ENCODE measurements at regions not wholly inside any gene's neighbourhood (a gene's known extent, or its start where the extent isn't known, plus 50 kb on each side); places are given as distances from the start of the nearest gene placed in this dataset.
"Not testable (repeated sequence)": the region's sequence is repeated elsewhere in the genome, so short reads cannot be mapped to it uniquely, and the experiment has no call there.

DNA sequence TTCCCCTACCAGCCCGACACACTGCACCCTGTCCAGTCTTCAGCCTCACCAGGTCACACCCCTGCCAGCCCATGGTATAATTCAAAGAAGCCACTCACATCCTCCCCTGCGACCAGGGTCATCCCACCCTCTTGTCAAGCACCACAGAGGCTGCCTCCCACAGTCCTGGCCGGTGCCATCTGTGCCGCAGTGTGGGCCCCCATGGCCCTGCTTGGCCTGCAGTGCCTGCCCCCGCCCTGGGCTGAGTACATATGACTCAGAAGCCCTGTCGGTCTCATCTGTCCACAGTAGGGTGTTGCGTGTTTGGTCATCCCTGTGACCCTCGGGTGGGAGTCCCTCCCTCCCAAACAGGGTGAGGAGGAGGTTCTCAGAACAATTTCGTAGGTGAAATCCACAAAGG is 190.8 kb upstream of the AJAP1 start:
- no peak for DNase-seq

- no peak for DNase-seq
These were observed 189.9 kb upstream of the AJAP1 start for GRCh38 chr1:4464478-4464877.

DNA sequence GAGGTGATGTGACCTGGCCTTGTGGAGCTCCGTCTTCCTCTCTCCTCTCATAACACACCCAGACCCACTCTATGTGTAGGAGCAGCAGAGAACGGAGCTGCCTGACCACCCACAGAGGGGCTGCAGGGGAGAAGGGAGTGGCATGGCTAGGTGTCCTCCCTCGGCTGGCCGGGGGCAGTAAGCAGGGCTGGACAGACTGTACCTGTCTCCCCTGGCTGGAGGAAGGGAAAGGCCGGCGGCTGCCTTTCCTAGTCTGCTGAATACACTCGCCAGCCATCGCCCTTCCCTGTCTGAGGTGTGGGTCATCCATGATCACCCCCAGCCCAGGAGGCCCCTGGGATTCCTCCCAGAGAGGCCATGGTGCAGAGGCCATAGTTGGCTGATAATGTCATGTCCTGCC is 187.2 kb upstream of the AJAP1 start:
- no peak for DNase-seq

DNA sequence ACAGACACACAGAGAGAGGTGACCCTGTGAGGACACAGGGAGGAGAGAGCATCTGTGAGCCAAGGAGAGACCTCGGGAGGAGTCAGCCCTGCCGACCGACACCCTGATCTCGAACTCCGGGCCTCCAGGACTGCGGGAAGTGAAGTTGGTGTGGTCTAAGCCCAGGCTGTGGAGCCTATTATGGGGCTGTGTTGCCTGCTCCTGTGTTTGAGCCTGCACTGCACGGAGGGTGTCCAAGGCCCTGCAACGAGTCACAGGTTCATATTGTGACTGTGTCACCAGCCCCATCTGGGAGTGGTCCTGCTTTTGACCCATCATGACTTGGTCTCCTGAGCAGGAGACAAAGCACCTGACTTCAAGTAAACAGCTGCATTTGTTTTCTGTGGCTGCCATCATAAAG is 186.0 kb upstream of the AJAP1 start:
- DNase-seq = no peak

DNA sequence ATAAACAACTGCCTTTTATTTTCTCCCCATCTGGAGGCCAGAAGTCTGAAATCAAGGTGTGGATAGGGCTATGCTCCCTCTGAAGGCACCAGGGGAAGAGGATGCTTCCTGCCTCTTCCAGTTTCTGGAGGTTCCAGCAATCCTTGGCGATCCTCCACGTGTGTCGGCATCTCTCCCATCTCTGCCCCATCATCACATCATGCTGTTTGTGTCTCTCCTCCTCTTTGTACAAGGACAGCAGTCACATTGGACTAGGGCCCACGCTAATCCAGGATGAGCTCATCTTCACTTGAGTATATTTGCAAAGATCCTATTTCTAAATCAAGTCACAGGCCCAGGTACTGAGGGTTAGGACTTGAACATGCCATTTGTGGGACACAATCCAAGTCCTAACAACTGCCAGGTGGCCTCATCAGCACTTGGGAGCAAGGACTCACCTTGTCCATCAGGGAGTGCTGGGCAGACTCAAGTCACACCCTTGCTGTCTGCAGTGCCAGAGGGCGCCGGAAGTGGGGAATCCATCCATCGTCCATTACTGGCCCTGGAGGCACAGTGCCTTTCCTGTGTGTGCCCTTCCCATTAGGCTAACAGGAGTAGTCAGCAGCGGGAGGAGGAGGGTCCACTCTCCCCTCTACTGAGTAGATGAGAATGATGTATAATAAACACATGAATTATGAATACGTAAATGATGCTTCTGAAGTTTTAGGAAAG is 185.4 kb upstream of the AJAP1 start:
- DNase-seq = no peak

GRCh38 chr1:4476394-4476793 is 178.0 kb upstream of the AJAP1 start:
- DNase-seq = no peak

DNA sequence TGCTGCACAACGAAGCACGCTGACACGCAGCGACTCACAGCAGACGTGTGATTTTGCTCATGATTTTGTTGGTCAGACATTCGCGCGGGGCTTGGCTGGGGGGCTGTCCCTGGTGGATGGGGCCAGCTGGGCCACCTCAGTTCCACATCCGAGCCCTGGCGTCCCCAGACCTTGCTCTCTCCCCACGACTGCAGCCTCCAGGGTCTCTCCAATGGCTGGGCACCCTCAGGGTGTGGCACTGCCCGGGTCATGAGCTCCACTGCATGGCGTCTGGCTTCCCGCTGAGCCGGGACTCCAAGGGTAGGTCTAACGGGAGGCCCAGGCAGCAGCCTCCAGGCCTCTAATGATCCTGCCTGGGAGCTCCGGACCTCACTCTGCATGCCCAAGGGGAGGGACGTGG is 173.0 kb upstream of the AJAP1 start:
- DNase-seq = no peak

DNA sequence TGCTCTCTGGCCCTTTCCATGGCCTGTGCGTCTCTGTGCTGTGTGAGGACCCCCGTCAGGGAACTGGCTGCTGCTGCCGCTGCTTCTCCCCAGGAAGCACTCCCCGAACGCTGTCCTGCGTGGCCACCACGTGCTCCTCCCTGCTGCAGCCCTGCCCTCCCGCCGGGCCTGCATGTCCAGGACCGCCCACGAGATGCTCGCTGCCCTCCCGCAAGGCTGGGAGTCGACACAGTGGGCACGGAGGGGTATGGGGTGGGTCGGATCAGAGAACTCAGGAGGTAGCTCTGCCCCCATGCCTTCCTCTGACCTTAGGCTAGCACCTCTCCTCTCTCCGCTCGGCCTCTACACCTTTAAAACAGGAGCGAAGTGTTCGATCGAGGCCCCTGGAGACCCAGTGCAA is 171.9 kb upstream of the AJAP1 start:
- DNase-seq = no peak

DNA sequence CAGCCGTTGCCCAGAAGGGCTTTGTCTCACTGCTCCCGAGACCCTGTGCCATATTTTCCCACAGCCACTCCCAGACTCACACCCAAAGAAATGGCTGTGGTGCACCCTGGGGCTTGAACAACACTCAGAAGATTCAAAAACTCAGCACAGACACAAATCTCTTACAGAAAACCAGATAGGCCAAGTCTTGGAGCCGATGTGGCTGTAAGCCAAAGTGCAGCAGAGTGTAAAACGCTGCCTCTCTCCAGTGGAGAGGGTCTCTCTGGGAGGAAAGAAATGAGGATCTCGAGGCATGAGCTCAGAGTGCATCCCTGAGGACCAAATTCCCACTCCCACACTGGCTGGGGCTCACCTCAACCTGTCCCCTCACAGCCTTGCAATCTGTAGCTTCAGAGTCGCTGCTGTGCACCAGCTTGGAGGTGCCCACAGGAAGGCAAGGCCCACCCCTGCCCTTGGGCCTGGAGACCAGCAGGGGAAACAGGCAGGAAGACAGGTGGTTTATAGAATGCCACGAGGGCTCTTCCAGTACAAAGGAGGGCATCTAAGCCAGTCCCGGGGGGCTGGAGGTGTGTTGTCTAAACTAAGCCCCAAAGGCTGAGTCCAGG is 171.3 kb upstream of the AJAP1 start:
- DNase-seq = no peak

DNA sequence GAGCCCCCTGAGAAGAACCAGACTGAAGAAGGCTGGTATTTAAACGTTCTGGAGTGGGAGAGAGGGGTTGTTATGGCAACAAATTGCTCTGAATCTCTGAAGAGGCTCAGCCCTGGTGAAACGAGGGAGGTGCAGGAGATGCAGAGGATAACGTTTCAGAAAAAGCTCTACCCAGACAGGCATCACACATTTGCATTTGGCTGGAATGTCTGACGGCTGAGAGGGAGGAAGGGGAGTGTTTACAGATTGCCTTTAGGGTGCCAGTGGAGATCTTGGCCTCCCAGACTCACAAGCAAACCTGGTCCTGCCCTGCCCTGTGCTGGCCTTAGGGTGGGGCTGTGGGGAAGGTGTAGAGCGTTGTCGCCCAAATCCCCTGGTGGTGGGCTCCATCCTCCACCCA is 169.0 kb upstream of the AJAP1 start:
- DNase-seq = no peak

DNA sequence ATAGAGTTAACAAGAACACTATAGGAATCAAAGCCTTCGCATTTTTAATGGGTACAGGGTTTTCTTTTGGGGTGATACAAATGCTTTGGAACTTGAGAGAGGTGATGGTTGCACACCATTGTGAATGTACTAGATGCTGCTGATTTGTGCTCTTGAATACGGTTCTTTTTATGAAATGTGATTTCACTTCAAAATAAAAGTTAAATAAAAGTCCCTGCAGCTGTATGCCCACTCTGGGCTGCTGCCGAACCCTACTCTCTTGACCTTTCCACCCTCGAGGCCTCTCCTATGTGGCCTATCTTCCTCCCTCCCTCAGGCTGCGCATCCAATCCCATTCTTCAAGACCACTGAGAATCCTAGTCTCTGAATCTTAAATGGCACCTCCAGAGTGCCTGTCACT is 168.5 kb upstream of the AJAP1 start:
- DNase-seq = no peak

- DNase-seq = no peak
These were observed 167.8 kb upstream of the AJAP1 start for GRCh38 chr1:4486408-4487120.

DNA sequence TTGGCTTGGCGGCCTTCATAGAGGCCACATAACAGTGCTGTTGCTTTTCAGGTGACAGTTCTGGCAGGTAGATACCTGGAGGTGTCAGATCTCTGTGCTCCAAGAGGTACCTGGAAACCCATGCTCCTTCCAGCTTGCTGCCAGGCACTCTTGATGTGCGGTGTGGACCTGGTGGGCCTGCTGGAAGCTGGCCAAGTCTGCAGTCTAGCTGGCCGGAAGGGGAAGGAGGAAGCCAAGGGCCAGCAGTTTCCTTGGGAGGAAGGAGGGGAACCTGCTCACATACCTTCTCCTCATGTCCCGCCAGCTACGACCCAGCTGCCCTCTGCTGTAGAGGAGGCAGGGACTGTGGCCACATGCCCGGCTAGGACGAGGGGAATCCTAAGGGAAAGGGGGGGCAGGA is 166.4 kb upstream of the AJAP1 start:
- no peak for DNase-seq

DNA sequence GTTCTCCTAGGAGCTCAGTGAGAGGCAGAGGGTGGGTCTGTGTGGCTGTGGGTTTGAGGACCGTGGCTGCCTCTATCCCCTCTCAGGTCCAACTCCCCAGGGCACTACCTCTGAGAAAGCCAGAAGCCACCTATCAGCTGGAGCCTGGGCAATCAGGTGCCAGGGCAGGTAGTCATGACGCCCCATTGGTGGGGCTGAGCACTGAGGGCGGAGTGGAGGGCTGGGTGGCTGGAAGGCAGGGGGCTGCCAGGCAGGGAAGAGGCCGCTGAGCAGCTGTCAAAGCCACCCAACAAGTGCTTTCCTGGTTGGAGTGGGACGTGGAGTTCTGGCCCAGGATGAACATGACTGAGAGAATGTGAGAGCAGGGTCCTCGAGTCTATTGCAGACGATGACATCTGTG is 164.9 kb upstream of the AJAP1 start:
- DNase-seq = no peak

GRCh38 chr1:4489992-4490391 is 164.4 kb upstream of the AJAP1 start:
- not testable (repeated sequence) for DNase-seq

GRCh38 chr1:4494027-4494426 is 160.4 kb upstream of the AJAP1 start:
- no peak for DNase-seq

GRCh38 chr1:4494558-4494957 is 159.9 kb upstream of the AJAP1 start:
- no peak for DNase-seq

DNA sequence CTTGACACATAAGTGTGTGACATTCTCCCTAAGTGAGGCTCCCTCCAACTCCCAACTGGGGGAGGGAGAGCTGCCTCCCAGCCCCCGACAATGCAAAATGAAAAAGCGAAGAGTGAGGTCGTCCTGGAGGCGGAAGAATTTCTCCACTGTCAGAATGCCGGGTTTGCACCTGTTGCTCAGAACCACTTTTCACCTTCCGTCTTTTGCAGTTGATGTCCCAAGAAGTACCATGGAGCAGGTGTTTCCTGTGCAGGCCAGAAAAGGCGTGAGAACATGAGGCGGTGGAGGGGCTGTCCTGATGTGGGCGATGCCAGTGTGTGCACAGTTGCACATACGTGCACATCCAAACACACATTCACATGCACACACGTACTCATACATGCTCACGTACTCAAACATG is 158.6 kb upstream of the AJAP1 start:
- DNase-seq = no peak

DNA sequence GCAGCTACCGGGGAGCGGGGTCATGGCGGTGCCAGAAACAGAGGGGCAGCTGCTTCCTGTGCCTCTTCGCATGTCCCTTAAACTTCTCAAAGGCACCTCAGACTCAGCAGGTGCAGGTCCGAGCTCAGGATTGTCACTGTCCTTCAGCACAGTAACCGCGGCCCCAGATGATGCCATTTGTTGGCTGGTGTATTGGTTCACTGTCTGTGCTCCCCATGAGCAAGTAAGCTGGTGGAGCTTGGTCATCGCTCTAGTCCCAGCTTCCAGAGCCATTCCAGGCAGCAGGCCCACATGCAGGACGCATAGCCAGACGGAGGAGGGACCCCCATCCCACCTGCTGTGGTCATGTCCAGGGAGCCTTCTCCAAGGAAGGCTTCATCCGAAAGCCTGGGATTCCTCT is 154.0 kb upstream of the AJAP1 start:
- no peak for DNase-seq

- DNase-seq = no peak
These were observed 147.8 kb upstream of the AJAP1 start for GRCh38 chr1:4506591-4506990.

DNA sequence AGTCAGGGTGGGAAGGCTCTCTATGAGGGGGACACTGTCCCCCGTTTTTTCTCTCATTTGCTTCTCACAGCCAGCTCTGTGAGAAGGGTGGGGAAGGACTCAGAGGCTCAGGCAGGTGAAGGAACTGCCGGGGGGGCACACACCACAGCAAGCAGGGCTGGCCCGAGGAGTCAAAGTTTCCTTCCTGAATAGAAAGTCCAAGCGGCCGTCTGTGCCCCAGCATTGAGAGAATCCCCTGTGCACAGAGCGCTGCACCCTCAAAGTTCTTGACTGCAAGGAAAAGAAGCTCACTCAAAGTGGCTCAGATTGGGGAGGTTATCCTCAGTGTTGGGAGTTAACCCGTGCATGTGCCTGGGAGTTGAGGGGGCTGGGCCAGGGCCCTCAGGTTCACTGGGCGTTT is 145.2 kb upstream of the AJAP1 start:
- DNase-seq = no peak

DNA sequence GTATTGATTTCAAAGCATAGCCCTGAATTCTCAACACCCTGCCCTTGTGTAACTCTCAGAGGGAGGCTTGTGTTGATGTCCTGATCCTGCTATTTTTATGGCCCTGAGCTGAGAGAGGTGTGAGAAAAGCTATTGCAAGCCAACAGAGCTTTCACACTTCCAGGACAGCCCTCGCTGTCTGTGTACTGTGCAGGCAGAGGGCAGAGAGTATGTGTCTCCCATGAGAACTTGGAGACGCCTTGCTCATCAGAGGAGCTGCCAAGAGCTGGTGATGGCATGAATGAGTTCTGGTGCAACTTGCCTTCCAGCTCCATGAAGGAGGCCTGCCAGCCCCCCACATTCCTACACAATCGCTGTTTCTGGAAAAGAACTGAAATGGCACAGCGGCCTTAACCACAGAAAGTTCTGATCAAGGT is 144.1 kb upstream of the AJAP1 start:
- no peak for DNase-seq

GRCh38 chr1:4511374-4511773 is 143.0 kb upstream of the AJAP1 start:
- no peak for DNase-seq

DNA sequence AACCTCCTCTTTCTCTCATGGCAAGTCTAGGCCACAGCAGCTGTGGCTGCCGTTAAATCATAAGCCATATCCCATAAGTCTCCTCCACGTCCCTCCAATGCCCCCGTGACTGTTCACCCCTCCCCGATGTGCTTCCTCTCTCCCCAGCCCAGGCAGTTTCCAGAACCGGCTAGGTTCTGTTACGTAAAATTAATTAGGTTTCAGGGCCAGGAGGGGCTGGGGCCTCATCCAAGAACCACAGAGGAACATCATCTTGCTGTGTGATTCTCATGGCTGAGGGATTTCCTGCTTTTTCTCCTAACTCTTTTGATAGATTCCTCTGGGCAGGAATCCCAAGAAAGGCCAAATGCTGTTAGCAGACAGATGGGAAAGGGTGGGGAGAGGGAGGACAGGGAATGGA is 141.8 kb upstream of the AJAP1 start:
- no peak for DNase-seq

GRCh38 chr1:4513685-4514084 is 140.7 kb upstream of the AJAP1 start:
- no peak for DNase-seq

Data from DMS53 (cell line).